ENCODE measurements at regions not wholly inside any gene's neighbourhood (a gene's known extent, or its start where the extent isn't known, plus 50 kb on each side); places are given as distances from the start of the nearest gene placed in this dataset.

DNA sequence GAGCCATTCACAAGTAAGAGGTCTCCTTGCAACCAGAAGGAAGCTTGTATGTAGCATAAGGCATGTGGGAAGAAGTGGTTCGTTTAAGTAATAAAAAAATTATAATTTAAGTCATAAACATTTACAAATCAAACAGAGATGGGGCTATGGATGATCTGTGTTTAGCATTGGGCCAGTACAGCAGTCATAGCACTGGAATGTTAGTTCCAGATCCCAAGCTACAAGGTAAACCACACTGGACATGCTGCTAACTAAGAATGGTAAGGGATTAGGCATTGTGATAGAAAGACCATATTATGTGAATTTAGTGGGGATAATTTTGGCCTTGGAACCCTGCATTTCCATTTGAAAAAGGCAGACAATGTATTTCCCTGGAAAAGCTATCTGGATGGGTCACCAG, 170.4 kb upstream of the KCNN2 start:
- Histone ChIP-seq H3K27me3 (no peaks in the 10 kb centered on the region), H3K36me3 (no peaks in the 10 kb centered on the region), H3K9me3 (no peaks in the 10 kb centered on the region), H3K27ac (no peak overlapping the region), H3K4me1 (no peaks in the 10 kb centered on the region), H3K4me3 (no peak overlapping the region)
- 45 to 48% methylated on average over 1 of the region's 1 CpG for WGBS, 2 donors
- DNase-seq (ENCODE audit: low spot score in 2 of 2) = no peak
- no peak for TF ChIP-seq POLR2A (IDR thresholded peaks at IDR 0.05)
- TF ChIP-seq, protein P1, sequence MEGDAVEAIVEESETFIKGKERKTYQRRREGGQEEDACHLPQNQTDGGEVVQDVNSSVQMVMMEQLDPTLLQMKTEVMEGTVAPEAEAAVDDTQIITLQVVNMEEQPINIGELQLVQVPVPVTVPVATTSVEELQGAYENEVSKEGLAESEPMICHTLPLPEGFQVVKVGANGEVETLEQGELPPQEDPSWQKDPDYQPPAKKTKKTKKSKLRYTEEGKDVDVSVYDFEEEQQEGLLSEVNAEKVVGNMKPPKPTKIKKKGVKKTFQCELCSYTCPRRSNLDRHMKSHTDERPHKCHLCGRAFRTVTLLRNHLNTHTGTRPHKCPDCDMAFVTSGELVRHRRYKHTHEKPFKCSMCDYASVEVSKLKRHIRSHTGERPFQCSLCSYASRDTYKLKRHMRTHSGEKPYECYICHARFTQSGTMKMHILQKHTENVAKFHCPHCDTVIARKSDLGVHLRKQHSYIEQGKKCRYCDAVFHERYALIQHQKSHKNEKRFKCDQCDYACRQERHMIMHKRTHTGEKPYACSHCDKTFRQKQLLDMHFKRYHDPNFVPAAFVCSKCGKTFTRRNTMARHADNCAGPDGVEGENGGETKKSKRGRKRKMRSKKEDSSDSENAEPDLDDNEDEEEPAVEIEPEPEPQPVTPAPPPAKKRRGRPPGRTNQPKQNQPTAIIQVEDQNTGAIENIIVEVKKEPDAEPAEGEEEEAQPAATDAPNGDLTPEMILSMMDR (IDR thresholded peaks at IDR 0.05) = no peak
- TF ChIP-seq EP300 (IDR thresholded peaks at IDR 0.05) = no peak

DNA sequence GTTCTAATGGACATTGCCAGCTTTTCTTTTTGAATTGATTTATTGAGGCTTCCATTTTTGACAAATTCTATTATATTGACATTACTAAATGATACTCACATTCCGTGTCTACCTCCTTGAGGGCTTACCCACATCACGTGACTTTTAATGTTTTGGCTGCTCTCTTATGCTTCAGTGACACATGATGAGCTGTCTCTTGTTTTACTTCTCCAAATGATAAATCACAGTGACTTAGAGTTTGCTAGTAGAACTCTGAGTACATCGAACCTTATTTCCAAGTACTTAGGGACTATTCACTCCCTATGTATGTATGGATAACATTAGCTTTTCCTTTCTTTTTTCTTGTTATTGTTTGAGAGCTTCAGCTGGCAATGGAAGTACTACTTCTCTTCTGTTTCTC, 169.8 kb upstream of the KCNN2 start:
- H3K27ac ChIP-seq = no peak overlapping the region
- TF ChIP-seq EP300 (IDR thresholded peaks at IDR 0.05) (no peak), POLR2A (IDR thresholded peaks at IDR 0.05) (no peak)
- TF ChIP-seq, protein P1 (IDR thresholded peaks at IDR 0.05) = no peak
- H3K4me1 ChIP-seq = no peaks in the 10 kb centered on the region
- H3K27me3 ChIP-seq = no peaks in the 10 kb centered on the region
- no peak for DNase-seq (ENCODE audit: low spot score in 2 of 2)
- H3K9me3 ChIP-seq = no peaks in the 10 kb centered on the region
- H3K36me3 ChIP-seq = no peaks in the 10 kb centered on the region
- 91 to 92% methylated on average over 3 of the region's 3 CpGs for WGBS, 2 donors
- H3K4me3 ChIP-seq = no peak overlapping the region

DNA sequence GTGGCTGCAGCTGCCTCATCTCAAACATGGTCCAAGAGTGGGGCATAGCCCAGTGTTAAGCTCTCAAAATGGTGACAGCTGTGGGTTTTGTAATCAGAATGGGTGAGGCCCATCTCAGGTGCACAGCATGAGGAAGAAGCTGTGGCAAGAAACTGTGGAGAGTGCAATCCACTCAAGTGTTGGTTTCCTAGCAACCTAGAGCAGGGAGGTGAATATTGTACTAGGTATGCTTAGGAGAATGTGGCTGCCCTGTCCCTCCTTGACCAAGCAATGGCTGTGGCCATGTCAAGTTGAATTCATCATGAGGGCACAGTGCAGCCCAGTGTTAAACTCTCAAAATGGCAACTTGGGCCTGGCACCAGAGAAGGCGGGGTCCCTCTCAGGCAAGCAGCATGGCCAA, 160.5 kb upstream of the KCNN2 start:
- DNase-seq (ENCODE audit: low spot score in 2 of 2) = no peak
- peaks cover 0 to 24% (median 0%) of the 10 kb centered on the region in 4 donors for H3K9me3 ChIP-seq
- TF ChIP-seq, protein P1 (IDR thresholded peaks at IDR 0.05) = no peak
- TF ChIP-seq POLR2A (IDR thresholded peaks at IDR 0.05) (no peak), EP300 (IDR thresholded peaks at IDR 0.05) (no peak)
- 38 to 56% methylated on average over 1 of the region's 1 CpG for WGBS, 2 donors
- H3K4me3 ChIP-seq = no peak overlapping the region
- H3K27me3 ChIP-seq = no peaks in the 10 kb centered on the region
- no peaks in the 10 kb centered on the region for H3K36me3 ChIP-seq
- H3K27ac ChIP-seq = no peak overlapping the region
- H3K4me1 ChIP-seq = no peaks in the 10 kb centered on the region

DNA sequence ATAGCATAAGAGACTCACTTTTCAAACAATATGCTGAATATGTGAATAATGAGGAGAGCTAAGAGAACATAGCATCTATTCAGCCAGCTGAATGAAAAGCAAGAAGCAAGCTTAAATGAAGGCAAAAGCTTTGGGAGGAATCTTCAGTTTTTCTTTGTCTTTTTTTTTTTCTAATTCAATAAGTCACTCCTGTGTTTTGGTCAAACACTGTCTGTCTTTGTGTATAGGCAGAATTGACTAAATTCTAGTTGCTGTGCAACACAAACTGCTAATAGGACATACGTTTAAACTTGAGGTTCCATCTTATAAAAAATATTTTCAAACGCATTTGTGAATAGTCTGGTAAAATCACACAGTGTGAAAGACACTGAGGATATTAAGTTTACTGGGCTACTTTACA, 156.9 kb upstream of the KCNN2 start:
- no peak overlapping the region for H3K27ac ChIP-seq
- H3K27me3 ChIP-seq = no peaks in the 10 kb centered on the region
- no peaks in the 10 kb centered on the region for H3K4me1 ChIP-seq
- TF ChIP-seq EP300 (IDR thresholded peaks at IDR 0.05) (no peak), POLR2A (IDR thresholded peaks at IDR 0.05) (no peak)
- TF ChIP-seq, protein P1 (IDR thresholded peaks at IDR 0.05) = no peak
- no peaks in the 10 kb centered on the region for H3K36me3 ChIP-seq
- no peak for DNase-seq (ENCODE audit: low spot score in 2 of 2)
- WGBS, 2 donors = 51 to 59% methylated on average over 2 of the region's 2 CpGs
- H3K9me3 ChIP-seq = peaks cover 0 to 22% (median 0%) of the 10 kb centered on the region in 4 donors
- H3K4me3 ChIP-seq = no peak overlapping the region

DNA sequence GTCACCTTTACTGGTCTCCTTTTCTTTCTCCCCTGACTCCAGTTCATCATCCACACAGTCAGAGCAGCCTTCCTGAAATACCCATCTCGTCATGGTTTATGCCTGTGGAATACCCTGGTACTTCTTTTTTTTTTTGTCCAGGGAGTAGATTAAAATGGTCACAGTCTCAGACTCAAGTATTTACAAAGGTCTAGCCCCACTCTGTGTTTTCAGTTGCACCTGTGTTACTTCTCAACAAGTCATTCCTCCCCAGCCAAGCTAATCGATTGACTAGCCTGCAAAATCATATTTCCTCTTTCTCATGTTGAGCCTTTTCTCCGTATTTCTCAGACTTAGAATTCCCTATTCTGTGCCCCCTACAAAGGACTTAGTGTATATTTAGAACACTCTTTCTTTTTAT, 155.2 kb upstream of the KCNN2 start:
- TF ChIP-seq, protein P1 (IDR thresholded peaks at IDR 0.05) = no peak
- no peak for TF ChIP-seq EP300 (IDR thresholded peaks at IDR 0.05)
- no peak for TF ChIP-seq POLR2A (IDR thresholded peaks at IDR 0.05)
- no peak overlapping the region for H3K27ac ChIP-seq

More for the DNA sequence above, 155.2 kb upstream of the KCNN2 start:
- Histone ChIP-seq H3K27me3 (no peaks in the 10 kb centered on the region), H3K4me3 (no peak overlapping the region), H3K9me3 (peaks cover 0 to 4% (median 0%) of the 10 kb centered on the region in 4 donors), H3K36me3 (no peaks in the 10 kb centered on the region), H3K4me1 (no peaks in the 10 kb centered on the region)
- WGBS, 2 donors = 74 to 75% methylated on average over 3 of the region's 3 CpGs
- no peak for DNase-seq (ENCODE audit: low spot score in 2 of 2)

Data from tibial nerve (tissue), 4 donors.